Posterior cingulate gyrus (tissue), 11 donors: ENCODE measurements at regions not wholly inside any gene's neighbourhood (a gene's known extent, or its start where the extent isn't known, plus 50 kb on each side); places are given as distances from the start of the nearest gene placed in this dataset.

Experiments
- DNase-seq, 10 donors: peaks; one replicate each; pipeline versions ENCODE4 v3.0.0 to v3.0.0-alpha.2; 2020 to 2021; ENCODE audit warnings: mixed read lengths in 3 of 10
- intact Hi-C: fragments of 100-400 bp; cut with DNase I; formaldehyde crosslinking; loops from one replicate; pipeline ENCODE4 v1.15.1; 2023

GRCh38 chr11:116698080-116698479, 74.7 kb downstream of the BUD13 start:
- intact Hi-C loops, result no loop called here
- DNase-seq, result no peak

GRCh38 chr11:116697639-116698038, 75.1 kb downstream of the BUD13 start:
- no peak for DNase-seq
- intact Hi-C loops, result no loop called here

- intact Hi-C loops, result no loop called here
- no peak for DNase-seq
Measured at GRCh38 chr11:116697011-116697410, 75.8 kb downstream of the BUD13 start.

GRCh38 chr11:116696381-116696941, 76.3 kb downstream of the BUD13 start:
- DNase-seq, result peak in 2 of 10 donors; percentile 14 to 38
- intact Hi-C loops, result no loop called here

GRCh38 chr11:116695657-116696254, 77.0 kb downstream of the BUD13 start:
- intact Hi-C loops, result no loop called here
- no peak for DNase-seq

GRCh38 chr11:116694815-116695590, 77.8 kb downstream of the BUD13 start:
- no peak for DNase-seq
- intact Hi-C loops, result no loop called here

GRCh38 chr11:116694349-116694725, 78.5 kb downstream of the BUD13 start:
- intact Hi-C loops, result no loop called here
- no peak for DNase-seq

- DNase-seq, result no peak
- intact Hi-C loops, result no loop called here
Measured at GRCh38 chr11:116693593-116694348, 79.0 kb downstream of the BUD13 start.

- intact Hi-C loops, result no loop called here
- DNase-seq, result no peak
Measured at GRCh38 chr11:116693102-116693570, 79.7 kb downstream of the BUD13 start.

- intact Hi-C loops, result no loop called here
- no peak for DNase-seq
Measured at GRCh38 chr11:116692318-116693101, 80.3 kb downstream of the BUD13 start.

GRCh38 chr11:116691771-116692177, 81.0 kb downstream of the BUD13 start:
- intact Hi-C loops, result loop anchor here (2.0 kb wide), 1 partner anchor 237 kb away; no protein-coding TSS in a partner anchor
- peak in 8 of 10 donors; percentile 54 to 94 (median 64) for DNase-seq

- DNase-seq, result no peak
- intact Hi-C loops, result loop anchor here (2.0 kb wide), 1 partner anchor 236 kb away; no protein-coding TSS in a partner anchor
Measured at GRCh38 chr11:116690611-116691010, 82.2 kb downstream of the BUD13 start.

- intact Hi-C loops, result loop anchor here (2.0 kb wide), 1 partner anchor 235 kb away; no protein-coding TSS in a partner anchor
- no peak for DNase-seq
Measured at GRCh38 chr11:116689413-116690127, 83.2 kb downstream of the BUD13 start.

- DNase-seq, result no peak
- intact Hi-C loops, result no loop called here
Measured at GRCh38 chr11:116688202-116688540, 84.6 kb downstream of the BUD13 start.

- DNase-seq, result no peak
- intact Hi-C loops, result no loop called here
Measured at GRCh38 chr11:116687458-116688201, 85.2 kb downstream of the BUD13 start.

GRCh38 chr11:116686866-116687265, 85.9 kb downstream of the BUD13 start:
- intact Hi-C loops, result no loop called here

GRCh38 chr11:116683982-116684381, 88.8 kb downstream of the BUD13 start:
- intact Hi-C loops, result no loop called here
- no peak for DNase-seq

More at GRCh38 chr11:116686866-116687265, 85.9 kb downstream of the BUD13 start:
- no peak for DNase-seq

- no peak for DNase-seq
- intact Hi-C loops, result no loop called here
Measured at GRCh38 chr11:116680349-116681125, 92.2 kb downstream of the BUD13 start.
